ENCODE measurements at regions not wholly inside any gene's neighbourhood (a gene's known extent, or its start where the extent isn't known, plus 50 kb on each side); places are given as distances from the start of the nearest gene placed in this dataset.

GRCh38 chr6:126766820-126767219 lies 351.7 kb upstream of the RSPO3 start:
- ATAC-seq (ENCODE audit: low read depth) (no peak), DNase-seq (no peak)
- Histone ChIP-seq H4K20me1 (ENCODE audit: insufficient read depth, low read length) (no peaks in the 10 kb centered on the region), H3K36me3 (ENCODE audit: control insufficient read depth, insufficient read depth, low read length) (no peaks in the 10 kb centered on the region), H2BK5ac (ENCODE audit: low read depth, low read length, poor library complexity, severe bottlenecking) (no peak overlapping the region), H3K4ac (ENCODE audit: low read depth, low read length) (no peak overlapping the region), H3K9me3 (ENCODE audit: control insufficient read depth, insufficient read depth, low read length) (no peaks in the 10 kb centered on the region), H3K4me1 (ENCODE audit: control insufficient read depth, insufficient read depth, low read length) (no peaks in the 10 kb centered on the region), H3K9me1 (ENCODE audit: insufficient read depth, low read length) (no peaks in the 10 kb centered on the region), H3K9ac (ENCODE audit: low read depth, low read length) (no peak overlapping the region), H3K18ac (ENCODE audit: low read depth, low read length) (no peak overlapping the region), H2AK9ac (replicated peaks; ENCODE audit: low read depth, low read length, poor library complexity) (no peak overlapping the region), H2AFZ (replicated peaks; ENCODE audit: low read length, poor library complexity) (no peak overlapping the region), H3K27ac (ENCODE audit: insufficient read depth, low read length) (no peak overlapping the region), H2BK120ac (ENCODE audit: low read depth, low read length) (no peak overlapping the region), H3K4me3 (ENCODE audit: insufficient read depth, low read depth, low read length) (no peak overlapping the region), H3K79me1 (ENCODE audit: low read depth in 1 of 2, low read length in 2 of 2) (no peaks in the 10 kb centered on the region), H2BK20ac (ENCODE audit: low read depth, low read length) (no peak overlapping the region), H3K14ac (replicated peaks; ENCODE audit: low read depth, low read length) (no peak overlapping the region), H3K27me3 (ENCODE audit: control insufficient read depth, insufficient read depth, low read length) (peaks cover 2% of the 10 kb centered on the region; the same call in 1 of the 2 replicates), H4K5ac (ENCODE audit: low read depth, low read length) (no peak overlapping the region), H3K56ac (ENCODE audit: extremely low read depth, insufficient read depth, low read length) (no peak overlapping the region), H2BK15ac (ENCODE audit: low read depth, low read length) (no peak overlapping the region), H4K8ac (ENCODE audit: low read depth in 2 of 2, low read length in 2 of 2) (no peak overlapping the region), H3K23ac (ENCODE audit: low read depth, low read length) (no peak overlapping the region), H2AK5ac (ENCODE audit: low read depth, low read length) (no peak overlapping the region), H3K4me2 (ENCODE audit: low read depth, low read length) (no peak overlapping the region), H4K91ac (ENCODE audit: insufficient read depth, low read depth, low read length) (no peak overlapping the region)
- TF ChIP-seq CTCF (conservative IDR thresholded peaks at IDR 0.05; ENCODE audit: low read depth, low read length) (no peak), ELK1 (IDR thresholded peaks at IDR 0.05; ENCODE audit: borderline replicate concordance, low read depth, low read length) (no peak), MAFK (IDR thresholded peaks at IDR 0.05; ENCODE audit: low read depth, low read length) (no peak), SMC3 (IDR thresholded peaks at IDR 0.05; ENCODE audit: low read depth, low read length) (no peak), RAD21 (IDR thresholded peaks at IDR 0.05; ENCODE audit: low read length) (no peak), MAZ (IDR thresholded peaks at IDR 0.05; ENCODE audit: borderline replicate concordance, low read depth, low read length) (no peak), RFX5 (IDR thresholded peaks at IDR 0.05; ENCODE audit: low read depth, low read length) (no peak), CHD1 (IDR thresholded peaks at IDR 0.05; ENCODE audit: low read depth, low read length) (no peak), NFE2L2 (IDR thresholded peaks at IDR 0.05; ENCODE audit: low read depth, low read length) (no peak), BHLHE40 (IDR thresholded peaks at IDR 0.05; ENCODE audit: low read depth, low read length) (no peak)
- intact Hi-C loops (cut with micrococcal nuclease) (no loop called here), in situ Hi-C loops (cut with MboI; ENCODE audit: low sequenced_read_pairs) (no loop called here), dilution Hi-C loops (cut with HindIII; ENCODE audit: low sequenced_read_pairs, unreplicated experiment) (no loop called here)
- CTCF ChIA-PET, result no interaction called here
- BruUV-seq (replicated peaks), result no TSS peak
- POLR2A ChIA-PET (ENCODE audit: unreplicated experiment), result no interaction called here
- WGBS, 2 experiments (ENCODE audit: extremely low coverage in 2 of 2, insufficient read length in 1 of 2), result 80% methylated on average over 2 of the region's 3 CpGs; no CpG with 5 or more reads in 1 of the 2 experiments
